Neural progenitor cell (in vitro differentiated cells): ENCODE measurements at regions not wholly inside any gene's neighbourhood (a gene's known extent, or its start where the extent isn't known, plus 50 kb on each side); places are given as distances from the start of the nearest gene placed in this dataset.

Experiments used
- DNase-seq: peaks from one replicate; pipeline ENCODE4 v3.0.0-alpha.2; 2016; ENCODE audit warnings: low spot score
- H2AFZ ChIP-seq: fragments of 200-600 bp; sonication (generic); replicated peaks from 2 replicates; pipeline ENCODE4 v1.6.1; 2016; ENCODE audit warnings: antibody characterized with exemption
- H3F3A ChIP-seq: fragments of 200-600 bp; sonication (generic); 2 replicates; pipeline ENCODE4 v1.6.1; 2016; ENCODE audit warnings: antibody characterized with exemption, low read depth
- H3K27ac ChIP-seq: fragments of 200-600 bp; sonication (generic); 2 replicates; pipeline ENCODE4 v1.5.1; 2016; ENCODE audit warnings: mild to moderate bottlenecking
- H3K27me3 ChIP-seq: fragments of 200-600 bp; sonication (generic); 2 replicates; pipeline ENCODE4 v1.6.1; 2016; ENCODE audit warnings: mild to moderate bottlenecking, moderate library complexity
- H3K36me3 ChIP-seq: fragments of 200-600 bp; sonication (generic); 2 replicates; pipeline ENCODE4 v1.5.1; 2016
- H3K4me1 ChIP-seq: fragments of 200-600 bp; sonication (generic); 2 replicates; pipeline ENCODE4 v1.6.1; 2016; ENCODE audit warnings: mixed run types
- H3K4me2 ChIP-seq: fragments of 200-600 bp; sonication (generic); 2 replicates; pipeline ENCODE4 v1.6.1; 2016
- H3K4me3 ChIP-seq: fragments of 200-600 bp; sonication (generic); 2 replicates; pipeline ENCODE4 v1.5.1; 2016
- H3K79me2 ChIP-seq: fragments of 200-600 bp; sonication (generic); 2 replicates; pipeline ENCODE4 v1.6.1; 2016; ENCODE audit warnings: low read depth
- H3K9ac ChIP-seq: fragments of 200-600 bp; sonication (generic); 2 replicates; pipeline ENCODE4 v1.6.1; 2016
- H3K9me3 ChIP-seq: fragments of 200-600 bp; sonication (generic); 2 replicates; pipeline ENCODE4 v1.5.1; 2016; ENCODE audit warnings: low read depth
- H4K20me1 ChIP-seq: fragments of 200-600 bp; sonication (generic); 2 replicates; pipeline ENCODE4 v1.6.1; 2016; ENCODE audit warnings: low read depth
- H3K27ac Mint-ChIP-seq: 3 replicates; pipeline ENCODE4 v1.8.0; 2021; ENCODE audit warnings: mixed read lengths
- H3K27me3 Mint-ChIP-seq: 2 replicates; pipeline ENCODE4 v1.8.0; 2022; ENCODE audit warnings: low read depth, mild to moderate bottlenecking, inconsistent platforms, moderate library complexity, mixed read lengths; ENCODE audit not compliant: insufficient read depth
- H3K36me3 Mint-ChIP-seq: 3 replicates; pipeline ENCODE4 v1.8.0; 2021; ENCODE audit warnings: mixed read lengths
- H3K4me1 Mint-ChIP-seq: 3 replicates; pipeline ENCODE4 v1.8.0; 2021; ENCODE audit warnings: mixed read lengths
- H3K4me3 Mint-ChIP-seq: 3 replicates; pipeline ENCODE4 v1.8.0; 2021; ENCODE audit warnings: mild to moderate bottlenecking, moderate library complexity, mixed read lengths
- H3K9me3 Mint-ChIP-seq: 3 replicates; pipeline ENCODE4 v1.8.0; 2020; ENCODE audit warnings: mixed read lengths
- CTCF ChIP-seq: fragments of 200-600 bp; sonication (generic); IDR thresholded peaks from 2 replicates; pipeline ENCODE4 v1.5.1; 2017; ENCODE audit warnings: antibody characterized with exemption, mild to moderate bottlenecking
- EZH2 ChIP-seq: fragments of 200-600 bp; sonication (generic); IDR thresholded peaks from 2 replicates; pipeline ENCODE4 v1.6.1; 2017; ENCODE audit warnings: antibody characterized with exemption, mild to moderate bottlenecking, moderate library complexity
- EZH2phosphoT487 ChIP-seq: fragments of 200-600 bp; sonication (generic); IDR thresholded peaks from 2 replicates; pipeline ENCODE4 v1.6.1; 2017; ENCODE audit warnings: antibody characterized with exemption

- DNase-seq = no peak
- no peaks in the 10 kb centered on the region for H3K9me3 ChIP-seq
- H3K4me1 Mint-ChIP-seq = no peaks in the 10 kb centered on the region
- no peak overlapping the region for H2AFZ ChIP-seq
- no peaks in the 10 kb centered on the region for H3K79me2 ChIP-seq
- H3K9me3 Mint-ChIP-seq = no peaks in the 10 kb centered on the region
- no peaks in the 10 kb centered on the region for H3K4me1 ChIP-seq
- H3K36me3 ChIP-seq = no peaks in the 10 kb centered on the region
- TF ChIP-seq EZH2phosphoT487 (no peak), CTCF (no peak), EZH2 (no peak)
- no peak overlapping the region for H3K4me3 ChIP-seq
- no peak overlapping the region for H3K4me3 Mint-ChIP-seq
- H3K27me3 Mint-ChIP-seq = no peaks in the 10 kb centered on the region
- no peak overlapping the region for H3K4me2 ChIP-seq
- no peaks in the 10 kb centered on the region for H4K20me1 ChIP-seq
- no peak overlapping the region for H3K27ac ChIP-seq
- no peaks in the 10 kb centered on the region for H3K36me3 Mint-ChIP-seq
- no peak overlapping the region for H3K9ac ChIP-seq
- no peaks in the 10 kb centered on the region for H3F3A ChIP-seq
- H3K27me3 ChIP-seq = no peaks in the 10 kb centered on the region
- H3K27ac Mint-ChIP-seq = no peak overlapping the region
Measured at GRCh38 chr13:64160479-64160878, 2744.8 kb upstream of the PCDH20 start.

DNA sequence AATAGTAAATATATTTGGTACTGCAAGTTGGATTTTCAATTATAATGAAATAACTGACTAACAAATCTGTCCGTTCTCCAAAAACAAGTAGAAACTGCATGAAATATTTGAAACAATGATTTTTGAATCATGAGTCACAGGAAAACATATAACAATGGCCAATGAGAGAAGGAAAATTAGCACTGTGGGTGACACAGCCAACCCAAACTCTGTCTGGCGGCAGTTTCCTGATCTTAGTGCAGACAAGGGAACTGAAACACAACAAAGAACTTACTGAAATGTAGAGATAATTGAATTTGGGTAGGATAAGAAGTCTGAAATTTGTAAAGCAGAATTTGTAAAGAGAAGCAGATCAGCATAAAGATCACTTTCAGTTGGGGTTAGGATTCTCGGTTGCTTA, 2743.3 kb upstream of the PCDH20 start:
- Histone ChIP-seq H3K9ac (no peak overlapping the region), H3K79me2 (no peaks in the 10 kb centered on the region), H2AFZ (no peak overlapping the region), H3F3A (no peaks in the 10 kb centered on the region), H3K4me2 (no peak overlapping the region), H3K27ac (no peak overlapping the region), H3K36me3 (no peaks in the 10 kb centered on the region), H3K9me3 (no peaks in the 10 kb centered on the region), H3K27me3 (no peaks in the 10 kb centered on the region), H4K20me1 (no peaks in the 10 kb centered on the region), H3K4me3 (no peak overlapping the region), H3K4me1 (no peaks in the 10 kb centered on the region)
- H3K4me1 Mint-ChIP-seq = no peaks in the 10 kb centered on the region
- no peaks in the 10 kb centered on the region for H3K9me3 Mint-ChIP-seq
- H3K4me3 Mint-ChIP-seq = no peak overlapping the region
- DNase-seq = no peak
- no peak overlapping the region for H3K27ac Mint-ChIP-seq
- TF ChIP-seq EZH2phosphoT487 = no peak
- no peaks in the 10 kb centered on the region for H3K27me3 Mint-ChIP-seq
- no peaks in the 10 kb centered on the region for H3K36me3 Mint-ChIP-seq

DNA sequence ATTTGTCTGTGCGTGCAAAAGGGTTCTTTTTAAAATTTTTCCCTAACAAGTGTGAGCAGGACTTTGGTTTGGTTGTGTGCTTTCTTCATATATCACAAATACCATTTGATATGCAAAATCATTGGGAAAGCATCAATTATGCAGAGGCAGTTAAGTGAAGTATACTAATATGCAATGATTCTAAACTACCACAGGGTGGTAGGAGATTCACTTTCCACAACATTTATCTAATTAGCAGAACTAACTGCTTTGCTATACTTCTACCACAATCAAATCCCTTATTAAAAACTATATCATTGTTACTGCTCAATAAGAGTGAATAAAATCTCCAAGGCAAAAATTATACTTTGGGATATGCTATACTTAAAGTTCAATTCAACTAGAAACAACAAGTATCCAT, 2738.9 kb upstream of the PCDH20 start:
- H3K27me3 Mint-ChIP-seq = no peaks in the 10 kb centered on the region
- no peak overlapping the region for H2AFZ ChIP-seq
- no peaks in the 10 kb centered on the region for H3F3A ChIP-seq
- no peaks in the 10 kb centered on the region for H3K79me2 ChIP-seq
- no peak overlapping the region for H3K4me3 ChIP-seq
- H3K4me2 ChIP-seq = no peak overlapping the region
- TF ChIP-seq EZH2phosphoT487 (no peak), CTCF (peak; percentile 29), EZH2 (no peak)
- H3K9me3 ChIP-seq = no peaks in the 10 kb centered on the region
- peaks cover 4% of the 10 kb centered on the region for H3K9me3 Mint-ChIP-seq
- no peaks in the 10 kb centered on the region for H3K27me3 ChIP-seq
- no peaks in the 10 kb centered on the region for H3K4me1 ChIP-seq
- H3K27ac ChIP-seq = no peak overlapping the region
- no peak overlapping the region for H3K27ac Mint-ChIP-seq
- no peak overlapping the region for H3K9ac ChIP-seq
- H3K36me3 Mint-ChIP-seq = no peaks in the 10 kb centered on the region
- no peaks in the 10 kb centered on the region for H3K36me3 ChIP-seq
- no peak overlapping the region for H3K4me3 Mint-ChIP-seq
- no peak for DNase-seq
- H4K20me1 ChIP-seq = no peaks in the 10 kb centered on the region
- no peaks in the 10 kb centered on the region for H3K4me1 Mint-ChIP-seq

DNA sequence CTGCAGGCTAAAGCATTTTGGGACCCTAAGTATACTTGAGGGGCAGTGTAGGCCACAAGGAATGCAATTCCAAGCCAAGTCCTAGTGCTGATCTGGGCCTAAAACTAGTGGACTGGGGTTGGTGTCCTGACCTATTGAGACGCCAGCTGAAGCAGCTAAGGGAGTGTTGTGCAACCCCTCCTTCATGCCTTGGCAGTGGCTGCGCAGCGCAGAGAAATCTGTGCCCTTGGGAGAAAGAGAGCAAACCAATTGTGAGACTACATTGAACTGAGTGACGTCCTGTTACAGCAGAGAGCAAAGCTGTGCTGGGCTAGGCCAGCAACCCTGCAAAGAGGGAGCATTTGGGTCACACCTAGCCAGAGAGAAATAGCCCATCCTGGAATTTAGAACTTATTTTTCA, 2715.0 kb upstream of the PCDH20 start:
- Histone ChIP-seq H3K4me2 (no peak overlapping the region), H2AFZ (peak overlapping the region; percentile 49), H3K79me2 (no peaks in the 10 kb centered on the region), H3K27ac (no peak overlapping the region), H4K20me1 (no peaks in the 10 kb centered on the region), H3K4me3 (no peak overlapping the region), H3K4me1 (no peaks in the 10 kb centered on the region), H3K9ac (no peak overlapping the region), H3K9me3 (no peaks in the 10 kb centered on the region), H3F3A (no peaks in the 10 kb centered on the region), H3K36me3 (no peaks in the 10 kb centered on the region), H3K27me3 (no peaks in the 10 kb centered on the region)
- no peak for TF ChIP-seq EZH2
- no peak for TF ChIP-seq EZH2phosphoT487
- no peak for TF ChIP-seq CTCF
- DNase-seq = no peak
- H3K4me3 Mint-ChIP-seq = no peak overlapping the region
- no peaks in the 10 kb centered on the region for H3K36me3 Mint-ChIP-seq
- H3K9me3 Mint-ChIP-seq = no peaks in the 10 kb centered on the region
- peak overlapping the region; percentile 42 for H3K27ac Mint-ChIP-seq
- no peaks in the 10 kb centered on the region for H3K4me1 Mint-ChIP-seq
- peaks cover 2% of the 10 kb centered on the region for H3K27me3 Mint-ChIP-seq
